HEK293T (cell line): ENCODE measurements at regions not wholly inside any gene's neighbourhood (a gene's known extent, or its start where the extent isn't known, plus 50 kb on each side); places are given as distances from the start of the nearest gene placed in this dataset.

ENCODE experiments used
- CTCF ChIA-PET: fragments of 350-600 bp; formaldehyde crosslinking; extraction: SDS; loops from one replicate; lab custom pipeline; 2021; ENCODE audit warnings: antibody characterized with exemption, inconsistent platforms; lab: Yijun Ruan, JAX
- POLR2A ChIA-PET: fragments of 350-600 bp; formaldehyde crosslinking; extraction: SDS; loops from one replicate; lab custom pipeline; 2020; ENCODE audit warnings: antibody characterized with exemption, inconsistent platforms; lab: Yijun Ruan, JAX
- DNase-seq: peaks from one replicate; pipeline ENCODE4 v3.0.0; 2012; ENCODE audit warnings: mixed read lengths; ENCODE audit errors: extremely low spot score
- ARNT ChIP-seq: fragments of 450-650 bp; IDR thresholded peaks from 2 replicates; pipeline ENCODE4 v1.6.1; 2017; ENCODE audit warnings: mild to moderate bottlenecking
- BHLHE40 ChIP-seq: fragments of 450-650 bp; IDR thresholded peaks from 2 replicates; pipeline ENCODE4 v1.6.1; 2016; ENCODE audit warnings: mild to moderate bottlenecking, moderate library complexity, borderline replicate concordance
- CTBP1 ChIP-seq: fragments of 450-650 bp; IDR thresholded peaks from 2 replicates; pipeline ENCODE4 v1.6.1; 2016; ENCODE audit warnings: borderline replicate concordance
- ELF4 ChIP-seq: fragments of 450-650 bp; IDR thresholded peaks from 2 replicates; pipeline ENCODE4 v1.6.1; 2017; ENCODE audit warnings: antibody characterized with exemption
- FOXA1 ChIP-seq: fragments of 450-650 bp; IDR thresholded peaks from 2 replicates; pipeline ENCODE4 v1.6.1; 2016; ENCODE audit warnings: mild to moderate bottlenecking
- FOXK2 ChIP-seq: fragments of 450-650 bp; IDR thresholded peaks from 2 replicates; pipeline ENCODE4 v1.6.1; 2016; ENCODE audit warnings: mild to moderate bottlenecking
- FOXM1 ChIP-seq: fragments of 450-650 bp; IDR thresholded peaks from 2 replicates; pipeline ENCODE4 v1.6.1; 2017; ENCODE audit warnings: mild to moderate bottlenecking, borderline replicate concordance
- HDGF ChIP-seq: fragments of 450-650 bp; IDR thresholded peaks from 2 replicates; pipeline ENCODE4 v1.6.1; 2017; ENCODE audit warnings: antibody characterized with exemption, borderline replicate concordance
- L3MBTL2 ChIP-seq: fragments of 450-650 bp; conservative IDR thresholded peaks from 2 replicates; pipeline ENCODE4 v1.6.1; 2016; ENCODE audit warnings: mild to moderate bottlenecking
- LEF1 ChIP-seq: fragments of 450-650 bp; IDR thresholded peaks from 2 replicates; pipeline ENCODE4 v1.6.1; 2017; ENCODE audit warnings: mild to moderate bottlenecking, borderline replicate concordance
- NFRKB ChIP-seq: fragments of 450-650 bp; IDR thresholded peaks from 2 replicates; pipeline ENCODE4 v1.6.1; 2016; ENCODE audit warnings: mild to moderate bottlenecking, moderate library complexity
- SP1 ChIP-seq: fragments of 450-650 bp; IDR thresholded peaks from 2 replicates; pipeline ENCODE4 v1.6.1; 2017
- SUZ12 ChIP-seq: fragments of 450-650 bp; IDR thresholded peaks from 2 replicates; pipeline ENCODE4 v1.6.1; 2016; ENCODE audit warnings: mild to moderate bottlenecking
- TARDBP ChIP-seq: fragments of 450-650 bp; IDR thresholded peaks from 2 replicates; pipeline ENCODE4 v1.6.1; 2016
- ZNF384 ChIP-seq: fragments of 450-650 bp; IDR thresholded peaks from 2 replicates; pipeline ENCODE4 v1.6.1; 2016
- TF ChIP-seq, protein P1 (sequence below): fragments of 450-650 bp; IDR thresholded peaks from 2 replicates; pipeline ENCODE4 v1.6.1; 2016

DNA sequence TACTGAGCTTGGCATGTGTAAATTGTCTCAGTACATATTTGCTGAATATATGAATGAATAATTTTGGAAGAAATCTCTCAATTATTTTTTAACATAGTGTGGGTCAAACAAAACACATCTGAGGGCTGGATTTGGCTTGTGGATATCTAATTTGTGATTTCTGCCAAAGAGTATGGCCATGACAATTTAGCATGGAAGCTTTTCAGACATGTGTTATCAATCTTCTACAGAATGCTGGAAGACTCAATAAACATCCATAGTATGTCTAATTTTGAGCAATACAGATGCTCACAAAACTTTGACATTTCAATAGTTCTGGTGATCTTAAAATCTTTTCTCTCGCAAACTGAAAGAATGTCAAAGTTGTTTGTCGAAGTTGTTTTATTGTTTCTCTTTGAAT lies 214.1 kb upstream of the ANKH start:
- TF ChIP-seq BHLHE40 (no peak), TARDBP (no peak), CTBP1 (no peak), SP1 (no peak), ELF4 (no peak), NFRKB (no peak), FOXK2 (no peak), ARNT (no peak), FOXA1 (no peak), HDGF (no peak), FOXM1 (no peak), ZNF384 (no peak)
- TF ChIP-seq, protein P1, sequence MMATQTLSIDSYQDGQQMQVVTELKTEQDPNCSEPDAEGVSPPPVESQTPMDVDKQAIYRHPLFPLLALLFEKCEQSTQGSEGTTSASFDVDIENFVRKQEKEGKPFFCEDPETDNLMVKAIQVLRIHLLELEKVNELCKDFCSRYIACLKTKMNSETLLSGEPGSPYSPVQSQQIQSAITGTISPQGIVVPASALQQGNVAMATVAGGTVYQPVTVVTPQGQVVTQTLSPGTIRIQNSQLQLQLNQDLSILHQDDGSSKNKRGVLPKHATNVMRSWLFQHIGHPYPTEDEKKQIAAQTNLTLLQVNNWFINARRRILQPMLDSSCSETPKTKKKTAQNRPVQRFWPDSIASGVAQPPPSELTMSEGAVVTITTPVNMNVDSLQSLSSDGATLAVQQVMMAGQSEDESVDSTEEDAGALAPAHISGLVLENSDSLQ, result no peak
- CTCF ChIA-PET, result interaction anchor here (0.8 kb wide), 1 partner anchor 19 kb away, joined by 3 read pairs; no protein-coding TSS in a partner anchor
- POLR2A ChIA-PET, result no interaction called here
- DNase-seq, result no peak

DNA sequence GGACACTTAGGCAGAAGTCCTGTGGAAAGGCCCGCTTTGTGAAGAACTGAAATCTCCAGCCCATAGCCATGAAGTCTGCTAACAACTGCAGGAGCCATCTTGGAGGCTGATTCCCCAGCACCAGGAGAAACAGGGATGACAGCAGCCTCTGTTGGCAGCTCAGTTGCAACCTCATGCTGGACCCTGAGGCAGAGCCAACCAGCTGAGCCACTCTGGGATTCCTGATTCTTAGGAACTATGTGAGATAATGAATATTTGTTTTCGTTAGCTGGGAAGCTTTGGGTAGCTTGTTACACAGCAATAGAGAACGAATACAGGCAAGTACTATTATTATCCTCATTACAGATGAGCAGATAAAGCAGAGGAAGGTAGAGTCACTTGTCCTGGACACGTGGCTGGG lies 210.5 kb upstream of the ANKH start:
- TF ChIP-seq FOXA1 (no peak), SP1 (no peak), FOXK2 (no peak), LEF1 (no peak), BHLHE40 (no peak), FOXM1 (no peak), SUZ12 (no peak), HDGF (no peak), ZNF384 (no peak), ARNT (no peak), NFRKB (no peak), TARDBP (no peak), CTBP1 (no peak), ELF4 (no peak), L3MBTL2 (no peak)
- TF ChIP-seq, protein P1, result no peak
- DNase-seq, result no peak
- ChIA-PET CTCF (no interaction called here), POLR2A (no interaction called here)

DNA sequence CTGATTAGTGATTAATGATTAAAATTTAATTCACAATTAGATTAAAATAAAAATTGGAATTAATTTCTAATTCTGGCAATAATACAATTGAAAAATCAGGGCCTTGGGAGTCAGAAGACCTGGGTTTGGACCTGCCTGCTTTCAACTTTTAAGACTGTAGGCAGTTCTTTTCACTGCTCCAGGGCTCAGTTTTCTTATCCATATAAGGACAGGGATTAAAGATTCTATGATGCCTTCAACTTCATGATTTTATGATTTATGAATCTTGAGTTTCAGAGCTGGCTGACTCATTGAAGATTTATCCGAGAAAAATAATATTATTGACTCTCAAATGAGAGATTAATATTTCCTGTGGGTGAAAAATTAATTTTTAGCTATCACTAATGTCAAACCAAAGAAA lies 208.6 kb upstream of the ANKH start:
- TF ChIP-seq HDGF (no peak), ZNF384 (no peak), SUZ12 (no peak), BHLHE40 (no peak), FOXM1 (no peak), CTBP1 (no peak), ELF4 (no peak), NFRKB (no peak), SP1 (no peak), FOXA1 (no peak), TARDBP (no peak), LEF1 (no peak)
- TF ChIP-seq, protein P1, result no peak
- no peak for DNase-seq
- CTCF ChIA-PET, result no interaction called here
- POLR2A ChIA-PET, result no interaction called here

DNA sequence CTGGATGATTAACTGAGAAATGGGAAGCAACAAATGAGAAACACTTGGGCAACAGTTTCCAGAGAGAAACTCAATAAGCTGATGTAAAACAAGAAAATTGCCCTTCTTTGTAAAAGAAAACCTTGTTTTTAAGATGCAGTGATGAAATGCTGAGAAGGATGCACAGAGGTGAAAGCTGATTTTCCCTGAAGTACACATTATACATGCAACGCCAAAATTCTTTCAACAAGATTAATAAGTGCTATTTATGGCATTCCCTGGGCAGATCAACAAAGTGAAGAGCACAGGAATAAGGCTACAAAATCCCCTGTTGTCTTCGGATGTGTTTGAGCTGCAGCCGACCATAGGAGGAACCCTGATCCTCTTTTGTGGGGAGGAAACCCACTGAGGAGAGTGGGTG lies 208.0 kb upstream of the ANKH start:
- ChIA-PET POLR2A (no interaction called here), CTCF (no interaction called here)
- TF ChIP-seq HDGF (no peak), FOXA1 (no peak), CTBP1 (no peak), ELF4 (no peak), BHLHE40 (no peak), LEF1 (no peak), ZNF384 (no peak), SP1 (no peak), TARDBP (no peak), L3MBTL2 (no peak), NFRKB (no peak)
- TF ChIP-seq, protein P1, result no peak
- DNase-seq, result no peak

DNA sequence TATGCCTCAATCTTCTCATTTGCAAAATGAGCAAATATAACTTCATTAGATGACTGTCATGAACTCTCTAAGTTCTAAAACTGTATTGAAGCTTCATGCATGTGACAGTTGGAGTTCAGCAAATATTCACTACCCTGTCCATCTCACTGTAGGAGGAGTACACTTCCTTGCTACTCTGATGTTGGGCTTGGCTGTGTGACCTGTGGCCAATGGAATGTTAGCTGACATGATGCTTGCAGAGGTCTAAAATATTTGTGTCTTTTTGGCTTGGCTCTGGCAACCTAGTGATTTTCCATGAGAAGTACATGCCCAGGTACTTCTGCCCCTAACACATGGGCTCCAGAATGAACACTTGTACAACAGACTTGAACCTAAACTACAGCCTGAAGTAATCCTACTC lies 203.1 kb upstream of the ANKH start:
- CTCF ChIA-PET, result no interaction called here
- POLR2A ChIA-PET, result no interaction called here
- no peak for DNase-seq
- no peak for TF ChIP-seq BHLHE40
- TF ChIP-seq ELF4, result no peak
- TF ChIP-seq, protein P1, result no peak
- no peak for TF ChIP-seq SP1
- TF ChIP-seq L3MBTL2, result no peak

DNA sequence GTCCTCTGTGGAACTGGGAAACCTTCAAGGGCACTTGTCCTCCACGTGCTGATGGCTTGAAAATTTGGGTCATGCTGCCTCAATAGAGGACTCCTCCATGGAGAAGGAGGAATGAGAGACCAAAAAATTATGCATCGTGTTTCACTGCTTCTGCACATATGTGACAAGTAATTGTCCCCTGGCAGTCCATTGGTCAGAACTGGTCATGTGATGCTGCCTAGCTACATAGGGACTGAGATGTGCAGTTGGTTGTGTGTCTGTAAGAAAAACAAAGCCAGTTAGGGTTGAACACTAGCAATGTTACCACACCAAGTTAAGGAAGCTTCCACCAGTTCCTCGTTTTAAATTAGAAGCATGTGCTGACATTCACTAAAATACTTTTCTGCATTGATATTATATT lies 201.9 kb upstream of the ANKH start:
- TF ChIP-seq FOXK2, result no peak
- no peak for TF ChIP-seq ARNT
- no peak for TF ChIP-seq CTBP1
- TF ChIP-seq ZNF384, result no peak
- no peak for TF ChIP-seq FOXA1
- TF ChIP-seq ELF4, result no peak
- TF ChIP-seq, protein P1, result no peak
- TF ChIP-seq TARDBP, result no peak
- TF ChIP-seq LEF1, result no peak
- TF ChIP-seq FOXM1, result no peak
- TF ChIP-seq NFRKB, result no peak
- DNase-seq, result no peak
- CTCF ChIA-PET, result no interaction called here
- POLR2A ChIA-PET, result no interaction called here
